GM20431 (cell line): ENCODE measurements at regions not wholly inside any gene's neighbourhood (a gene's known extent, or its start where the extent isn't known, plus 50 kb on each side); places are given as distances from the start of the nearest gene placed in this dataset.
"Not testable (repeated sequence)": the region's sequence is repeated elsewhere in the genome, so short reads cannot be mapped to it uniquely, and the experiment has no call there.

Experiments
- in situ Hi-C: fragments of 300-500 bp; cut with MseI, MboI; formaldehyde crosslinking; loops from one replicate; pipeline ENCODE4 v1.15.0; 2020; ENCODE audit warnings: low sequenced_read_pairs; ENCODE audit not compliant: unreplicated experiment

DNA sequence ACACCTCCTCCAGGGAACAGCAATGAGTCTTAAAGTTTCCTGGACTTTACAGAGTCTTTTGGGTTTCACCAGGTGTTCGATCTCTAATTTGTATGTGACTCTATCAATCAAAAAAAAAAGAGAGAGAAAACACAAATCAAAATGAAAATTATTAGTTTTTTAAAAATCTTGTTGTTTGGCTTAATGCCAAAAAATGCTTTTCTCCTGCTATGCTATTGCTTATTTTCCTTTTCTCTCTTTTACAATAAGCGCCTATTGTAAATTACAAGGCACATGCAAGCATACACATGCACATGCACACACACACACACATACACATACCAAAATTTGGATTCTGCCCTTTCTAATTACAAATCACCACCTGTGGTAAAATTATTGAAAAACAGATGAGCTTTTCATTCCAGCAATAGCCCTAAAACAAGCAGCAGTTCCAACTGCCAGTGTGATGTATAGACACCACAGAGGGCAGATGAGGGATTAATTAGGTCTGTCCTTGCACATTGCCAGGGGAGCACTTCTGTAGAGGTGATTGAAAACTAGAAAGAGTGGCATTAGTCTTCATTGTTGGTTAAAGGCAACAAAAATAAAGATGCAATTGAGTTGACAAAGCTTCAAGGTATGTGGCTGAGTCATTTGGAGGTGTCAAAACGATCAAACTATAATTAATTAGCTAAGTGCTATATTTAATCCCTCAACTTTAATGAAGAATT, 631.7 kb downstream of the TFAP2B start:
- in situ Hi-C loops = no loop called here

DNA sequence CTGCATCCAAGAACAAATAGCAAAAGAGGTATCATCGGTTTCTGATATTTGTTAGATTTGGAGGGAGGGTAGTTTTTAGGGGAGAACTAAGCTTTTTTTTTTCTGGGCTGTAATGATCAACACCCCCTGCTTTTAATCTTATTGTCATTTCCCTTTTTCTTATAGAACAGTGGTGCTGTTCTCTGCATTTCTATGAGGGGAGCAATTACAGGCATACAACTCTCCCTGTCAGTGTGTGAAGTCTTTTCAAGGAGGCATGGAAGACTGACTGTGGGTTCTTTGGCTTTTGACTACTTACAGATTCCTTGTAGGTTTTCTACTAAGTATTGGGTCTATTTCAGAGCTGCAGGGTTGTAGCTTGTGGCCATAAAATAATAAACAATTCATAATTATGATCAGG, 632.3 kb downstream of the TFAP2B start:
- in situ Hi-C loops = no loop called here

DNA sequence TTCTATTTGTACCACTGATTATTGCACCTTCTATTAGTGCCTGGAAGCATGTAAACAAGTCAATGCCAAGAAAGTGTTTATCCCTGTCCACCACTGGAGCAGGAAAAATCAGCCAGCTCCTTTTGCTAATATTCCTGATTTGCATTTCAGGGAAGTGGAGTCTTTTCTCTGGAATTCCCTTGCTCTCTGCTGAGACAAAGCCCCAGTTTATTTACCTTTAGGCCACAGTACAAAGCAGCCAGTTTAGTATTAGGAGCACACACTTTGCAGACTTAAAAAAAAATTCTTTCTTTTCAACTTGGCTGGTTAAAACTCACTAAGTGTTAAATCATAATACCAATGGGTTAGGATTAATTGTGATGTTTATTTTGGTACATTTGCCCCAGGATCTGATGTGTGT, 631.1 kb downstream of the PKHD1 start:
- in situ Hi-C loops = no loop called here

DNA sequence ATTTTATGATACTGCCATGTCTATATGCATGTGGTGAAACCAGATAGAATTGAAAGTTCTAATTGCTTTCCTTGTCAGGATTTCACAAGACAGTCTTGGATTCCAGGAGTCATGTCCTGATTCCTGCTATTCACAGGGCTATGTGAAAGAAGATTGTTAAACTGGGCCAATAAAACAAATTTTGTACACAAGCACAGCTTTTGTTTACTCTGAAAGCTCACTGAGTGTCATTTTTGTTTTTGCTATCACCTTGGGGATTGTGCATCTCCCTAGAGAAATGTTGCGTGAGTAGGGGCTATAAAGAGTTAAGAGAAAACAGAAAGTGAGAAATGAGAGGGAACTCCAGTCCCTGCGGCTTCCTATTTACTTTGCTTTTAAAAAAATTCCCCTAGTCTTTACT, 627.5 kb downstream of the PKHD1 start:
- in situ Hi-C loops = no loop called here

DNA sequence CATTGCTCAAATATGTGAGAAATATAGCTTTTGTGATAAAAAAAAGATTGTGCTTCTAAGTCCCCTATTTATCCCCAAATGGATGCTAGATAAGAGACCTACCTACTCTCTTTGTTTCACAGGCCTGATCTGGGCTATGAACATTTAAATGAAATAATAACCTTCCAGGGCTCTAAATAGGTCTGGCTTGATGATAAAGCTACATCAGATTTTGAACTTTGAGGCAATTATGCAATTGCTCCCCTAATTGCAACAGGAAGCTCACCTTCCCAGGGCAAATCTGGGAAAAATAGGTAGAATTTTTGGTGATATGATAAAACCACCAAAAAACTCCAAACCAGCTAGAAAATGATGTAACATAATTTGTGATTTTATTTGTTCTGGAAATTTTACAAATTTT, 624.5 kb downstream of the PKHD1 start:
- in situ Hi-C loops = no loop called here

DNA sequence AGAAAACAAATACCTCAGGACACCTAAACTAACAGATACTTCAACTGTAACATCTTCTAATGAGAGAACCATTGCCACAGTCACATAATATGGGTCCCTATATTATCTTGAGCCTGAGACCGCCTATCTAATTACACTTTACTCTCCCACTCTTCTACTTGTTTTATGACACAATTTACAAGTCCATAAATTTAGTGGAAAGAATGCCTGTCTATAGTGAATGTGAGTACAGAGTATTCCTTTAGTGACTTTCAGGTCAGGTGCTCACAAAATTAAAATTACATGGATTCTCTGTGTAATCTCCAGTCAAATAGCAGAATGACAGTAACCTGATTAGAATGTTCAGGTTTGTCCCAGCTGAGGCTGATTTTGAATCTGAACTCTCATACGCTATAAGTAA, 624.1 kb downstream of the PKHD1 start:
- in situ Hi-C loops = no loop called here

DNA sequence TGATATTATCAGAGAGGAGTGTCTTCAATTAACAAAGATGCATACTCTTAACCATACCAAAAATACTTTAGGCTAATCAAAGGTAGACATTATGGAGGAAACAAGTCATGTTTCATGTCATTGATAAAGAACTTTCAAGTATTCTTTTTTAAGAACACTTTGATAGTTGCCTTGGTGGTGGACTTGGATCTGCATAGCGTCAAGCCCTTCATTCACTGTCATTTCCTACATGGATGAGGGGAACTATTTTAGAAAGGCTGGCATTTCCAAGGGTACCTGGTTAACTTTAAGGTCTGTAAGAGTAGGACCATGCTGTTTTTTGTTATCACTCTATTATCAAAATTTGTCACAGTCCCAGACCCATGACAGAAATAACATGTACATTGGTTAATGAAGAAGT, 622.5 kb downstream of the PKHD1 start:
- in situ Hi-C loops = no loop called here

DNA sequence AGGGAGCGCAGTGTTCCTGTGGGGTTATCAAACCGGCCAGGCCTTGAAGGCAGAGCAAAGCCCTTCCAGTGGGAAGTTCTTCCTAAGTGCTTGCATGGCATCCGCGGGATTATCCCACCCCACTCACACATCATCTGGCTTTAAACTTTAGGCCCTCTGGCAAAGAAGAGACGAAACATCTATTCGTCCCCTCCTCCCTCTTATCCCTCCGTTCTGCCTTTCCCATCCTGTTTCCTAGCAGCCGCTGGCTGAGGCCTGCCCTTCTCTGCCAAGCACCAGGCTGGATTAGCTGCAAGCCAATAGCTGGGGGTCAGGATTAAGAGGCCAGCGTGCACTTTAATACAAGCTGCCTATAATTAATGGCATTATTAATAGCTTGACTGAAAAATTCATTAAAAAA, 621.0 kb downstream of the PKHD1 start:
- in situ Hi-C loops = no loop called here

DNA sequence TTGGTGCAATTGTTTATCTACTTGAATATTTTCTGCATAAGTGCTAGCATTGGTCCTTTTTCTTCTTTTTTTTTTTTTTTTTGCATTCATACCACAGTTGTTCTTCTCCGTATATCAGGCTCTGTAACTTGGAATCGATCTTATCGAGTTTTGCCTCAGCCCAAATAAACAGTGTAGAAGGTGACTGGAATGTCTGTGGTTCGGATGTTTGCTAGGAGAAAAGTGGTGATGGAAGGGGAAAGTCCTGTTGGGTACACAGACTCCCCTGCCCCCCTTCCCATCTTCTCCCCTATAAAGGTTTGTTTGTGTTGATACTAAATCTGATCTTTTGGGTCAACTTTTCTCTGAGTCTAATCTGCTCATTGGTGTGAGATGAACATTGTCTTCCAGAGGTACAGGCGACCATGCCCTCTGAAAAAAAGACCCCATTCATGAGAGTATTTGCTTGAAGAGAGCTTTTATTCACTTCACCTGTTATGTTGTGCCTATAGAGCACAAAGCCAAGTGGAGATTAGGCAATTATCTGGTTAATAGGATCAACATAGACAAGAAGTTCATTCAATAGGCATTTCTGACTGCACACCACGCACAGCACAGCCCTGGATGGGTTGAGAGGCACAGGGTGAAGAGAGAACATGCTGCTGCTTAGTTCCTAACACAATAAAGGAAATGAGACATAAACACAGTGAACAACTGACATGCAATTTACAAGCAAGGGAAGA, 620.0 kb downstream of the PKHD1 start:
- in situ Hi-C loops = no loop called here

DNA sequence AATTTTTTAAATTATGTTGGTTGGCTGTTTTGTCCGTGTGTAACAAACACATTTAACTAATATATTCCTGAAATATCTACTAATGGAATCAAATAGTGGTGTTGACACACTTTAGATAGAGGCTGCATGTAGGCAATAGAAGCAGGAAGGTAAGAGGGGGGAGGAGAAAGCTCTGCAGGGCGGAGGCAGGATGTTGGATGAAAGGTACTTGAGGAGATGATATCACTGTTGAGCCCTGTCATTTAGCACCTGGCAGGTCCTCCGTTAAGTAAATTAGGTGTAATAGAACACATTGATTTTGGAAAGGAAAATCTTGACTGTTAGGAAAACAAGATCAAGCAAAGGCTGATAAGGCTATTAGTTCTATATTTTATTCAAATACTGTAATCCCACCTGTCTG, 618.7 kb downstream of the PKHD1 start:
- in situ Hi-C loops = no loop called here

DNA sequence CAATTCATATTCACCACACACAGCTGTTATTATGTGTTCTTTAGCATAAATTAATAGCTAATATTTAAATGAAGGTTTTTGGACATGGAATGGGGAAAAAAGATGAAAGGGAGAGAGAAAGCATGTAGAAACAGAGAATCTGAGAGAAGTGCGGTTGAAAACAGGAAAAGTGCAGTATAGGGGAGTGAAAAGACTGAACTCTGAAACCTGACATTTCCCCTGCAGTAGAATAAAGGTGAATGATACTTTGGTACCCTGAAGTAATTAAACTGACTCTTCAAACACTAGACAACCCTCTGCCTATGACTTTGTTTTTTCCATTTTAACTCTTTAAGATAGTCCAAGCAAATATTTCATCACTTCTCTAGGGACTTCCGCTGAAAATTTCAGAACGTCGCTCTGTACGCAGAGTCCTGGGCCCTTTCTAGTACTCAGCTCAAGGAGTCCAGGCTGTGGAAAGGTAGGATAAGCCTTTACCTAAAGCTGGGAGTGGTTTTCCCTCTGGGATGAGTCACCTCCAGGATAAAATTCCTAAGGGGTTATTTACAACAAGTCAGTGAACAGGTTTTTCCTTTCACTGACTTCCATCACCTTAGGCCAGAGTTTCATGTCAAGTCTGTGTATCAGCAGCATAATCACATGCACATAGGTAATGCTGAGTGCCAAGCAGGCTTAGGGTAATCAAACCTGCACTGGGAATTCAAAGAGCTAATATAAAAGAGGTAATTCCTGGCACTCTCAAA, 614.5 kb downstream of the PKHD1 start:
- in situ Hi-C loops = no loop called here

DNA sequence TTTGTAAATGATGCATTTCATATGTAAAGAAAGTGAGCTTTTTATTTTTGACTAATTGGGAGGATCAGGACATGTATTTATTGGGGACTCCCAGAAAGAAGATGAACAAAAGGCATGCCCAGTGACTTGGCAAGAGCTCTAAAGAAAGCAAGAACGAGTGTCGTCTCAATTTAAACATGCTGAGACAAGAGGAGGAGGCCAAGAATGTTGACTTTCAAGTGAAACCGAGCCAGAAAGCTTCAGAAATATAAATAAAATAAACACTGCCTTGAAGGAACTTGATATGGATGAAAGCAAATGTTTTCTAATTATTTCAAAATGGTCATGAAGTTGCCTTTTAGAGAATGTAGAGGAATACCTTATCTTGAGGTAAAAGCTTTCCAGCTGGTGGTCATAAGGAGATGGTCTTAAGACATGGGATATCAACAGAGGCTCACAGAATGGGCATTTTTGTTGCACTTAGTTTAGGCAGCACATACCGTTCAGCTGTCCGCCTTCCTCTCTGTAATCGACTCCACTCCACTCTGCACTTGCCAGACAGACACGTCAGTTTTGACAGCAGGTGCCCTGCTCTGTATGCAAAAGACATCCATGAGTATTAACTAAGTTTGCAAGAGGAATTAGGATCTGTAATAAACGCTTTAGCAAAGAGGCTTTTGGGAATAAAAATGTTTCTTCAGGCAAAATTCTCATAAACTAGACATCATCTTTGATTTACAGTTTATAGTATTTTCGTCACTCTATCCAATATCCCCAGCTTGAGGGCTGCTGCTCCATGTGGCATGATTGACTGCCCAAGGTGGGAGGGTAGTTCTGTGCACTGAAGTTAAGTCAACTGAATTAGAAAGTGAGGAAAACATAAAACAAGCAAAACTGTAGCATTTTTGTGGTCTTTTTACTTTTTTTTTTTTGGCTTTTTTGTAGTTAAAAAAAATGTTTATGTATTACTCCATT, 613.1 kb downstream of the PKHD1 start:
- in situ Hi-C loops = no loop called here

DNA sequence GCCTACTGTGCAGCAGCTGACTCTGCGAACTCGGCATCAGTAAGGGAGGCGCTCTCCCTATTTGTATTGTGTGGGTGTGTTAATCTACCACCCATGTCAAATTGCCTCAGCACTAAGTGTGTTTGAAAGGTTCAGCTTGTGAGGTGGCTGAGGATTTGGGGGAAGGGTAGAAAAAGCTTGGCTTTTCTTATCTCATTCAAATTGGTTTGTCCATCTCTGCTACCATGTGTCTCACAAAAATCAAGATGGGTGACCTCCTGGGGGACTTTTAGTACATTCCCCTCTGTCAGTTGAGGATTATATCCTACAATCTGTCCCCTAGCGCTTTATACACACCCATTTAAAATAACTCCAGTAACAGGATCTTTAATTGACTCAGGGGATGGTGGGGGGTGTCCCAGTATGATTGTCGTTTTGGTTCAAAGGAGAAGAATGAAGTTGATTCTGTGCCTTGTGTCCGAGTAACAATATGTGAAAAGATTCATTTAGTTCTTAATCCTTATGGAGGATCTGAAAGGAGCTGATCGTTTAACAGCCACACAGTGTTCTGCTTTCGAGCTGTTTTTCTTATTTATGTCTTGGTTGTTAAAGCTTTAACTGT, 609.6 kb downstream of the PKHD1 start:
- in situ Hi-C loops = no loop called here

DNA sequence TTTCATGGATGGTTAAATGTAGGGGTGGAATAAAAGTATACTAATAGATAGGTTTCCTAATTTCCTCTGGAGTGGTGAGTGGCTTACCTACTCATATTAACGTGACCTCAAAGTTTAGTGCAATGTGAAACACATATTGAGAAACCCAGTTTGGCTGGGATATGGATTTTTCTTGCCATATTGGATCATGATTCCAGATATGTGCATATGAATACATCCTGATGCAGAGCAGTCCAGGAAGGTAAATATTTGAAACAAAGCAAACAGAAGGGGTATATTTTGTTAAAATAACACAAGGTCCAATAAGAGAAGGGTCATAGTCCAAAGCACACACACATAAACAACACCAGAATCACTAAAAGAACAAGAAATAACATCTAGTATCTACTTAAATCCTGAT, 608.1 kb downstream of the PKHD1 start:
- in situ Hi-C loops = no loop called here

DNA sequence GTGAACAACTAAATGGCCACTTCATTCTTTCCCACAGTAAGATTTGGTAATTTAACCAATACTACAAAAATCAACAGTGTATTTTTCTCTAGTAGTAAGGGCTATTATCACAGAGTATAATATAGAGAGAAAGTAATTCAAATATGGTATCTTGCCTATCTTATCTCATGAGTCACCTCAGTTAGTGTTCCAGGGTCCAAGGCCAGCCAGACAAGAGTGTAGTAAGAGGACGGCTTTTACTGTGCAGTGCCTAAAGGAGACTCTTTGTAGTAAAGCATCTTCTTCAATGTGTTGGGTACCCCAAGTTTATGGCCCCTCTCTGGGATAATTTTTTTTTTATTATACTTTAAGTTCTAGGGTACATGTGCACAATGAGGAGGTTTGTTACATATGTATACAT, 607.4 kb downstream of the PKHD1 start:
- in situ Hi-C loops = no loop called here

DNA sequence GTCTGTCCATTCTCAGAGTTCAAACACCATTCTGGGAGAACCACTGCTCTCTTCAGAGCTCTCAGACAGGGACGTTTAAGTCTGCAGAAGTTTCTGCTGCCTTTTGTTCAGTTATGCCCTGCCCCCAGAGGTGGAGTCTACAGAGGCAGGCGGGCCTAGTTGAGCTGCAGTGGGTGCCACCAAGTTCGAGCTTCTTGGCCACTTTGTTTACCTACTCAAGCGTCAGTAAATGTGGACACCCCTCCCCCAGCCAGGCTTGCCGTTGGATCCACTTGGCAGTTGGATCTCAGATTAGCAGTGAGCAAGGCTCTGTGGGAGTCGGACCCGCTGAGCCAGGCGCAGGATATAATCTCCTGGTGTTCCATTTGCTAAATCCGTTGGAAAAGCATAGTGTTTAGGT, 601.5 kb downstream of the PKHD1 start:
- in situ Hi-C loops = not testable (repeated sequence)

DNA sequence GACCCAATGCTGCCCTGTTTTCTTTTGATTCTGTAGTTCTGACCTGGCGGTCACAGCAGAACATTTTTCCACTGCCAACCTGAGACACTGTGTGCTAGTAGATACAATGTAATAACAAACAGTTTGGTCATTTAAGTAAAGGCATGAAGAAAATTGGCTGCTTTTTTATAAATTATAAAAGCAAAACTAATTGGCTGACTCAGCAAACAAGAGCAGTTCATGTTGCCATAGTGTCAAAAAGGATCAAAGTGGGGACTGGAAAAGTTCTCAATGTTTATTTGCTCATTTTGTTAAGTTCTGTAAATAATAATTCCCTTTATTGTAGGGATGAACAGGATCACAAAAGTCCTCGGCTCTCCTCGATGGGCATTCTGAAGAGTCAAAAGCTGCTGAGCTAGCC, 599.5 kb downstream of the PKHD1 start:
- in situ Hi-C loops = no loop called here

DNA sequence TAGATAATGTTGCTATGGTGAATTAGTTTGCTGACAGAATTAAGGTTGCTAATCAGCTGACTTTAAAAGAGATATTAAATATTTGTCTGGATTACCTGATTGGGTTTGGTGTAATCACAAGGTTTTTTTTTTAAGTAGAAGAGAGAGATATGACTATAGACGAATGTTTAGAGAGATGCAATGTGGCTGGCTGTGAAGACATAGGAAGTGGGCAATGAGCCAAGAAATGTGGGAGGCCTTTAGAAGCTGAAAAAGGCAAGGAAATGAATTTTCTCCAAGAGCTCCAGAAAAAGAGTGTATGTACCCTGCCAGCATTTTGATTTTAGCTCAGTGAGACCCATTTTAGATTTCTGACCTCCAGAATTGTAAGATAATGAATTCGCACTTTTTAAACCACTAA, 598.3 kb downstream of the PKHD1 start:
- in situ Hi-C loops = no loop called here

DNA sequence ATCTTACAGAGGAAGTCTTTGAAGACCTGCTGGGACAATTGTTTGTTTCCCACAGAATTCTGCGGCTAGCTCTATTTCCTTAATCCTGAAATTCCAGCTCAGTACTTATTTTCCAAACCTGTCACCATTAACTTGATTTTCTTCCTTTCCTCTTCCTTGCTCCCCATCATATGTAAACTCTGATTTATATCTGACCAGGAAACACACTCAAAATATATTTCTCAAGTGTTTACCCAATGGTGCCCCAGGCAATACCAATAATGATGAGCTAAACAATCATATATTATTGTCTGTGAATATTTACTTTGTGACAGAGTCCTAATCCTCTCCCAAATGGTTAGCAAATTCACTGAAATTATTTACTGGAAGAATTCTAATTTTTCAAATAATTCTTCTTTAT, 597.3 kb downstream of the PKHD1 start:
- in situ Hi-C loops = no loop called here

DNA sequence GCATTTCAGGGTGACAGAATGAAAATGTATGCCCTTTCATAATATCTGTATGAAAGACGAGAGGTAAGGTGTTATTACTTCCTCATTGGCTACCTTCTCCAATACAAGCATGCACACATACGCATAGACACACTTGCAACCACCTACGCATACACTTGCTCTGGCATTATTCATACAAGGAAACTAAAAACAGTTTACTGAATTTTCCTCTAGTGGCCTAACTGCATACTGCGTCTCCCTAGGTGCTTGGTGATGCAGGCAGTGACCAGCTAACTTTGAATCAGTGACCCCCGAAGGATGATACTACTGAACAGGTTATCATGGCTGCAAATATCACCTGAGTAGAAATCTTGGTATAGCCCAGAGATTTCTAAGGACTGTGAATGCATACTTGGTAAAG, 593.1 kb downstream of the PKHD1 start:
- in situ Hi-C loops = no loop called here
